Cardiac muscle cell (in vitro differentiated cells and primary cell): ENCODE measurements at regions not wholly inside any gene's neighbourhood (a gene's known extent, or its start where the extent isn't known, plus 50 kb on each side); places are given as distances from the start of the nearest gene placed in this dataset.

Experiments used
- DNase-seq, 2 donors: peaks; one replicate each; pipeline versions ENCODE4 v3.0.0 to v3.0.0-alpha.2; 2010 to 2017; ENCODE audit warnings: low read depth in 1 of 2, low spot score in 1 of 2
- H3K27ac ChIP-seq: fragments of 200-600 bp; sonication (generic); 2 replicates; pipeline ENCODE4 v1.5.1; 2016
- H3K27me3 ChIP-seq: fragments of 200-600 bp; sonication (generic); 2 replicates; pipeline ENCODE4 v1.6.0; 2016; ENCODE audit warnings: control low read depth
- H3K36me3 ChIP-seq: fragments of 200-600 bp; sonication (generic); 2 replicates; pipeline ENCODE4 v1.5.1; 2016; ENCODE audit warnings: control low read depth
- H3K4me1 ChIP-seq: fragments of 200-600 bp; sonication (generic); 2 replicates; pipeline ENCODE4 v1.8.1; 2017; ENCODE audit warnings: low read depth, mild to moderate bottlenecking, mixed run types
- H3K4me3 ChIP-seq: fragments of 200-600 bp; sonication (generic); 2 replicates; pipeline ENCODE4 v1.5.1; 2016; ENCODE audit warnings: mild to moderate bottlenecking
- H3K9me3 ChIP-seq: fragments of 200-600 bp; sonication (generic); 2 replicates; pipeline ENCODE4 v1.5.1; 2017; ENCODE audit warnings: low read depth, mild to moderate bottlenecking, control low read depth
- TF ChIP-seq, protein P1 (sequence below): IDR thresholded peaks from 2 replicates; pipeline ENCODE4 v1.5.1; 2012; ENCODE audit warnings: low read depth, mild to moderate bottlenecking, low read length

DNA sequence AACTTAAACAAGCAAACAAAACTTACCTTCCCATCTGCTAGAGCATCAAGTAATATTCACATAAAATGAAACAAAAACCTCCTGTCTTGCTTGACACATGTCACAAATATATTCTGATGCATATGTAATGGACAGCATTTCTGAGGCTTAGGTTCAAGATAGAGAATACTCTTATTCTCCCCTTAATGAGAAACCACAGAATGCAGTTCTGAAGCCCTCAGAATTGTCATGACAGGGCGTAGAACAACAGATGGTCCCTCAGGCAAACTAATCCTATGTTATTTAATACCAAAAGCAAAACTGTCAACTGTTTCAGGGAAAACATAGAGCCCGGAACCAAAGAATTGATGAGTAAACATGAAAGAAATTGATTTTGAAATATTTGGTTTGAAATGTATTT lies 229.9 kb upstream of the RIOK2 start:
- Histone ChIP-seq H3K27ac (no peak overlapping the region), H3K36me3 (no peaks in the 10 kb centered on the region), H3K4me3 (no peak overlapping the region), H3K27me3 (no peaks in the 10 kb centered on the region), H3K4me1 (no peaks in the 10 kb centered on the region), H3K9me3 (no peaks in the 10 kb centered on the region)
- TF ChIP-seq, protein P1, sequence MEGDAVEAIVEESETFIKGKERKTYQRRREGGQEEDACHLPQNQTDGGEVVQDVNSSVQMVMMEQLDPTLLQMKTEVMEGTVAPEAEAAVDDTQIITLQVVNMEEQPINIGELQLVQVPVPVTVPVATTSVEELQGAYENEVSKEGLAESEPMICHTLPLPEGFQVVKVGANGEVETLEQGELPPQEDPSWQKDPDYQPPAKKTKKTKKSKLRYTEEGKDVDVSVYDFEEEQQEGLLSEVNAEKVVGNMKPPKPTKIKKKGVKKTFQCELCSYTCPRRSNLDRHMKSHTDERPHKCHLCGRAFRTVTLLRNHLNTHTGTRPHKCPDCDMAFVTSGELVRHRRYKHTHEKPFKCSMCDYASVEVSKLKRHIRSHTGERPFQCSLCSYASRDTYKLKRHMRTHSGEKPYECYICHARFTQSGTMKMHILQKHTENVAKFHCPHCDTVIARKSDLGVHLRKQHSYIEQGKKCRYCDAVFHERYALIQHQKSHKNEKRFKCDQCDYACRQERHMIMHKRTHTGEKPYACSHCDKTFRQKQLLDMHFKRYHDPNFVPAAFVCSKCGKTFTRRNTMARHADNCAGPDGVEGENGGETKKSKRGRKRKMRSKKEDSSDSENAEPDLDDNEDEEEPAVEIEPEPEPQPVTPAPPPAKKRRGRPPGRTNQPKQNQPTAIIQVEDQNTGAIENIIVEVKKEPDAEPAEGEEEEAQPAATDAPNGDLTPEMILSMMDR, result no peak
- DNase-seq, result no peak

DNA sequence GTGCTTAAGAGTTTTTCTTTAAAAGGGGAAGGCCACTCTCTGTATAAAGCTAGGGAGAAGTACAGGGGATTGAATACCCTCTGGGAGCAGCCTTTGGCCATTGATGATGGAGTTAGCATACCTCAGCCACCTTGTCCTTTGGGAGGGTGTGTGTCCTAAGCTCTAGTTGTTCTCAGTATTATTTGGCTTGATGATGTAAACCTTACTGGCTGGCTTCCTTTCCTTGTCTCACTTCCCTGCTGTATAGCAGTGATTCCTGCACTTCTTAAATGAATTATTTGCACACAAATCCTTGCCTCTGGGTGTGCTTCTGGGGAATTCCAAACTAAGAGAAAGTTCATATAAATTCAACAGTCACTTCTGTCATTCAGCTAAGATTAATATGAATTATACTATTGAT lies 234.9 kb upstream of the RIOK2 start:
- Histone ChIP-seq H3K9me3 (no peaks in the 10 kb centered on the region), H3K4me1 (no peaks in the 10 kb centered on the region), H3K27ac (no peak overlapping the region), H3K36me3 (no peaks in the 10 kb centered on the region), H3K27me3 (no peaks in the 10 kb centered on the region), H3K4me3 (no peak overlapping the region)
- TF ChIP-seq, protein P1, result no peak
- DNase-seq, result no peak

DNA sequence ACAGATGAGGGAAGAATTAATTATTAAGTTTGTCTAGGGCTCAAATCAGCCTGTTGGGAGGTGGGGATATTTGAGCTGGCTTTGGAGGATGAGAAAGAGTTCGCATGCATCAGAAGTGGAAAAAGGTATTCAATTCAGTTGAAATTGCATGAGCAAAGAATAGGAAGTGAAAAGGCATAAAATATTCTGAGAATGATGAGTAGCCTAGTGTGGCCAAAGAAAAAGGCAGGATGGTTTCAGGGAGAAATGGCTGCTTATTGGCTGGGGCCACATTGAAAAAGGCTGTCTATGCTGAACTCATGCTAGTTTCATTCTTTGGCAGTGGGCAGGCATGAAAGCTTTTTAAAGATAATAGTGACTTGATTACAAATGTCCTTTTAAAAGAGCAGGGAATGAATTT lies 235.4 kb upstream of the RIOK2 start:
- H3K4me1 ChIP-seq, result no peaks in the 10 kb centered on the region
- no peaks in the 10 kb centered on the region for H3K36me3 ChIP-seq

DNA sequence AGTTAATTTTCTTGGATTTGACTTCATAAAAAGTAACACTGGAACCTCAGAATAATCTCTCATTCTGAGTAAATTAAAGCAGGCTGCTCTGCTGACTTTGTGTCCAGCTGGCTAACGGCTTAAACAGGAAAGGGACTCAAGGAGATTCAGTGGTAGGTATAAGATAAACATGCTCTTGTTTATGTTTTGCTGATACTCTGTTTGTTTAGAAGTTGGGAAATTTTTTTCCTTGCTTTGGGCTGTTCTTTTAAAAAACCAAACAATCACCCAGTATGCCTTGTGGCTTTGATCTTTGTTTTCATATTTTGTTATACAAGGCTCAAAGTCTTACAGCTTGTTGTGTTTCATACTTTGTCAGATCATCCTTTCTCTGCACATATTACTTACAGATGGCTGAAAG lies 237.6 kb upstream of the RIOK2 start:
- H3K9me3 ChIP-seq, result no peaks in the 10 kb centered on the region
- TF ChIP-seq, protein P1, result no peak
- H3K27me3 ChIP-seq, result no peaks in the 10 kb centered on the region
- H3K27ac ChIP-seq, result no peak overlapping the region
- H3K4me1 ChIP-seq, result no peaks in the 10 kb centered on the region
- no peak overlapping the region for H3K4me3 ChIP-seq
- no peaks in the 10 kb centered on the region for H3K36me3 ChIP-seq
- DNase-seq, result no peak

More for the DNA sequence above, 235.4 kb upstream of the RIOK2 start:
- TF ChIP-seq, protein P1, result no peak
- Histone ChIP-seq H3K27ac (no peak overlapping the region), H3K4me3 (no peak overlapping the region), H3K27me3 (no peaks in the 10 kb centered on the region), H3K9me3 (no peaks in the 10 kb centered on the region)
- DNase-seq, result no peak

DNA sequence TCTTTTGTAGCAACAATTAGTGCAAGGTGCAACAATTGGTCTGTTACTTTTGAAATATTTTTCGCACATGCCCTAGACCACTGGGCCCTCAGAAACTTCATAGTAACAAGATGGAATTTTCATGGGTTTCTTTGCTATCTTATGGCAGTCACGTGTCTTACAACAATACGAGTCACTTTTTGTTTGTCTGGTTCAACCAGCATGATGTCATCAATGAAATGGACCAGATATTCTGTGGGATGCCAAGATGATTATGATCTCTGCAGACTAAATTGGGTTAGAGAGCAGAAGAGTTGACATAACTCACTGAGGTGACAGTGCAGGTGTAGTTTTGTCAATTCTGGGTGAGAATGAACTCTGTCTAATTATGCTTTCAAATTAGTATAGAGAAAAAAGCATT lies 239.6 kb upstream of the RIOK2 start:
- Histone ChIP-seq H3K4me3 (no peak overlapping the region), H3K9me3 (no peaks in the 10 kb centered on the region), H3K4me1 (no peaks in the 10 kb centered on the region), H3K36me3 (no peaks in the 10 kb centered on the region), H3K27ac (no peak overlapping the region), H3K27me3 (no peaks in the 10 kb centered on the region)
- TF ChIP-seq, protein P1, result no peak
- no peak for DNase-seq

DNA sequence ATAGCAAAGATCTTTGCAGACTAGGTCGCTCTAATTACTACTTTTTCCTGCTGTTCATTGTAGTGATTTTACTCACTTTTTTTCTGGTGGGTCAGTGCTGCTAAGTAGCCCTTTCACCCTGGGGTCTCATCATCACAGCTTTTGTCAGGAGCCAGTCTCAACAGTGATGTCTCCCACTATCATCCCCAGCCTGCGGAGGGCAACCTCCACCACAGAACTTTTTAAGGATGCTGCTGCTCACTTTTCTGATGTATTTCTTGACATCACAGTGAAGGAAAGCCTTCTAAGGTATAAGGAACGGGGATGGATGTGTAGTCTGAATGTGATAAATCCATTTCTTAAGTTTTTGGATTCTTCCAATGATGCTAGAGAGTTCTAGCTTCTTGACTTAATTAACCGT lies 242.5 kb upstream of the RIOK2 start:
- H3K4me1 ChIP-seq, result no peaks in the 10 kb centered on the region
- no peaks in the 10 kb centered on the region for H3K9me3 ChIP-seq
- H3K27ac ChIP-seq, result no peak overlapping the region
- no peaks in the 10 kb centered on the region for H3K36me3 ChIP-seq
- H3K4me3 ChIP-seq, result no peak overlapping the region
- DNase-seq, result peak; percentile 17 to 31
- TF ChIP-seq, protein P1, result peak; percentile 55
- H3K27me3 ChIP-seq, result no peaks in the 10 kb centered on the region
